NCI-H2171 (cell line): ENCODE measurements at regions not wholly inside any gene's neighbourhood (a gene's known extent, or its start where the extent isn't known, plus 50 kb on each side); places are given as distances from the start of the nearest gene placed in this dataset.

Experiments
- DNase-seq: peaks from one replicate; lab custom pipeline; 2025; lab: John Stamatoyannopoulos, UW

DNA sequence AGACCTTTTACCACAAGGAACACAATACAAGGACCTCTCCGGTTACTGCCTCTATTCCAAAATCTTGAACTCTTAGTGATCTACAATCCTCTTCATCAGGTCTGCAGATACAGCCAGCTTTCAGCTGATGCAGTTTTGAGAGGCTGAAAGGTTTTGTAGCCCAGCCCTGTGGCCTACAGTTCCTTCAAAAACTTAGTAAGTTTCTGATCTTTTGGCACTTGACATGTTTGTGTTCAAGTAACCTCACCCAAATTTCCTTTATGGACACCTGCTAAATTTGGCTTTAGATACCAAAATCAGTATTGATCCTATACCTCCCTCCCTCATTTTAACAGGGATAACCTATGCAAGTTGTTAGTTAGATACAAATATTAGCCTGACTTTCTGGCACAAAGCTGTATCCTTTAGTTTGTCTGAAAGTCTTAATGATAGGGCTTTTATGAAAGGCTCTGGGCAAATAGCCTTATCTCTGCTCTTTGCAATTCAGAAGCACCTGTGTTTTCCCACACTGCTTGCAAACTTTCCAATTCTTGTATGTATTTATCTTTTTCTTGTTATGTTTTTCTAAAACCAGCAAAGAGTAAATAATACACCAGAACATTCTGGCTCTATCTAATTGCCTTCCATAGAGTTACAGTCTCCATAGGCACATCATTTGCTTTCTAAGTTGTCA is 650.5 kb upstream of the KLHL29 start:
- DNase-seq = no peak

DNA sequence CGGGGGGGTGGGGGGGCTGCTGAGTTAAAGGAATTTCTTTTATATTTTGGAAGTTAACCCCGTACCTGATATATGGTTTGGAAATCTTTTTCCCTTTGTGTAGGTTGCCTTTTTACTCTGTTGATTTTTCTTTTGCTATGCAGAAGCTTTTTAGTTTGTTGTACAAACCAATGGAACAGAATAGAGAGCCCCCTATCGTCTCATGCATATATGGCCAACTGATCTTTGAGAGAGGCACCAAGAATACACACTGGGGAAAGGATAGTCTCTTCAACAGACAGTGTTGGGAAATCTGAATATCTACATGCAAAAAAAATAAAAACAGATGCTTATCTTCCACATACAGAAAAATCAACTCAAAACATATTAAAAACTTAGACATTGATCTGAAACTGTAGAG is 647.8 kb upstream of the KLHL29 start:
- DNase-seq = no peak

DNA sequence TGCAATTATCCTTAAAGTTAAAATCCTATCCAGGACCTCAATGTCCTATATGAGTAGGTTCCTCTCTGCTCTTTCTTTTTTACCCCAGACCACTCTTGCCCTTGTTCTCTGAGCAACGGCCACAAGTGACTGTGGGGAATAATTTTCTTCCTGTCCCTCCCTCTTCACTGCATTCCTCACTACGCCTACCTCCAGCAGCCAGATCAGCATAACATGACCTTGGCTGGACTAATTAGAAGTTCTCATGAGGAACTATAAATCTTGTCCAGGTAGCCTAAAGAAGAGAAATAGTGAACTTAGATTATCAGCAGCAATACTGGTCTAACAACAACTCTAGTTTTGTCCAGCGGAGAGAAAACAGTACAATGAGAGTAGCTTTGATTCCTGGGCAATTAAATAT is 643.8 kb upstream of the KLHL29 start:
- no peak for DNase-seq

DNA sequence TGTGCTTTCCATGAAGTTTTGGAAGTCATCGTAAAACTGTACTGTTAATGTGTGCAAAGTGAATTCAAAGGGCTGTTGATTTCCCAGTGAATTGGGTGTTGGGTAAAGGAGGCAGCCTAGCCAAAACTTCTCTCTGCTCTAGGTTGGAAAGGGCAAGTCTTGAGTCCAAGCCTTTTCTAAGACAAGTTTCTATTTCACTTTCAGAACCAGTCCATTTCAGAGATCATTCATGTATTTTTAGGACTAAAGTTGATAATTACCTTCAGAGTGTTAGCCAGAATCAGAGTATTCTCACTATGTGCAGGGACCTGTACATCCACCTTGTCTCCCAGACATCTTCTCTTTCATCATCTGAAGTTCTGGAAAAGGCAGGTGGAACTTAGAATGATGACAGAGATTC is 636.1 kb upstream of the KLHL29 start:
- DNase-seq = no peak

DNA sequence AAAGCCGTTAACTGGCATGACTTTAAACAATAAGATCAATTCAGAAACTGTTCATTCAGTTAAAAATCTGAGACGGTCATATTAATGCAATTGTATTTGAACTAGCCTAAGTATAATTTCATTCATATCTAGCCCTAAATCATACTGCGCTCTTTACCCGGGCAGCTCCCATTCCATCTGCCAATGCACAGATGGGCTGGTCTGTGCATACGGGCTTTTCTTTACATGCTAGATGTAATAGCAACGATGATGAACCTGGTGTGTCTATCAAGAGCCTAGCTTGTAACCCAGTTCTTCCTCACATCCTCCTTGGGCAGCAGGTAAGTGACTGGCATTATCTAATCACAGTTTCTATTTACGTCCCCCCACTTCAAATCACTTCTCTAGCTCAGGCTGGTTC is 631.5 kb upstream of the KLHL29 start:
- DNase-seq = peak; percentile 83

DNA sequence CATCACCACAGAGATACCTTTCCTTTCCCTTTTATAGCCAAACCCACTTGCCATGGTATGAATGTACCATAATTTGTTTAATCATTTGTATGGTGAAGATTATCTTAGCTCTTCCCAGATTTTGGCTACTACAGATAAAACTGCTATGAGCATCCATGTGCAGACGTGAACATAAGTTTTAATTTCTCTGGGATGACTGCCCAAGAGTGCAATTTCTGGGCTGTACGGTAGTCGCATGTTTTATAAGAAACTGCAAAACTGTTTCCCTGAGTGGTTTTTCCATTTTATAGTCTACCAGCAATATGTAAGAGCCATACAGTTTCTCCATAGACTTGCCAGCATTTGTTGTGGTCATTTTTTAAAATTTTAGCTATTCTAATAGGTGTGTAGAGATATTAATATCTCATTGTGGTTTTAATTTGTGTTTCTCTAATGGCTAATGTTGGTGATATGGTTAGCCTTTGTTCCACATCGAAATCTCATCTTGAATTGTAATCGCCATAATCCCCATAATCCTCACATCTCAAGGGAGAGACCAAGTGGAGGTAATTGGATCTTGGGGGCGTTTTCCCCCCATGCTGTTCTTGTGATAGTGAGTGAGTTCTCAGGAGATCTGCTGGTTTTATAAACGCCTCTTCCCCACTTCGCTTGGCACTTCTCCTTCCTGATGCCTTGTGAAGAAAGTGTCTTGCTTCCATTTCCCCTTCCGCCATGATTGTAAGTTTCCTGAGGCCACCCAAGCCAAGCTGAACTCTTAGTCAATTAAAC is 628.5 kb upstream of the KLHL29 start:
- no peak for DNase-seq

DNA sequence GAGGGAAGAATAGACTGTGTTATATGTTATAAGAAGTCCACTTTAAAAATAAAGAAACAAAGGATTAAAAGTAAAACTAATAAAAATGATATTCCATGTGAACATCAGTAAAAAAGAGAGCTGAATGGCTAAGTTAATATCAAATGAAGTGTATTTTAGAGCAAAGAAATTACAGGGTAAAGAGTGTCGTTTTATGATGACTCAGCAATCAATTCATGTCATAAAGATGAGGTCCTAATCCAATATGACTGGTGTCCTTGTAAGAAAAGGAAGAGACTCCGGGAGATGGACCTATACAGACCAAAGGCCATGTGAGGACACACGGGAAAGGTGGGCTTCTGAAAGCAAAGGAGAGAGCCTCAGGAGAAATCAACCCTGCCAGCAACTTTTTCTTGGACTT is 615.5 kb upstream of the KLHL29 start:
- DNase-seq = no peak

DNA sequence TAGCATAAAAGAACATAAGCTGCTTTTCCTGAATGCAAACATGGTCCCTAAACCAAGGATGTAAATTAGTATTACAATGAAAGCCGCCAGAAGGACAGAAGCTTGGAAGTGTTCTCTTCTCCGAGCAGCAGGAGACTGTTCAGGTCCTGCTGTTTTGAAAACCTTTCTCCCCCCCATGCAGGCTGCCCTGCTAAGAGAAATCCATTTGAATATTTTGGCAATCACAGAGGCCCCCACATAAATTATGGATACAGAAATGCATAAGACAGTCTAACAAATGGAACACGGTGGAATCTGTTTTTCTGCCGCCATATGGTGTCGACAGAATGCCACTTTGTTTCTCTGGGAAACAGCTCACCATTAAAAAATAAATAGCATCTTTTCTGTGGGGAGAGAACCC is 600.4 kb upstream of the KLHL29 start:
- peak; percentile 69 for DNase-seq

DNA sequence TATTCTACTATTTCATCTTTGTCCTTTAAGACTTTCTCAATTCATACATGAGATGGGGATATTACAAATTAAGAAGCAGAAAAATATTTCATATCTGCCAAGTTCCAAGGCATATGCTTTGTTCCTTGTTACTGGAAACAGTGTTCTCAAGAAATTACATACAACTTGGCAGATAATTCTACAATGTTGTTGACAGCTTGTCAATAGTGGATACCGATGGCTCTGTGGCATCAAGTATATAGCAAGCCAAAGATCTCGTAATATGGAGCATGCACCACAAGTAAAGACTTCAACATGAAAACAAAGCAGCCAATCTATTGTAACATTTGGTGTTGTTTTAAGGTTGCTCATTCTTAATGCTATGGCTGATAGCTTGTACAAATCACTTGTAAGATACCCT is 598.2 kb upstream of the KLHL29 start:
- no peak for DNase-seq

DNA sequence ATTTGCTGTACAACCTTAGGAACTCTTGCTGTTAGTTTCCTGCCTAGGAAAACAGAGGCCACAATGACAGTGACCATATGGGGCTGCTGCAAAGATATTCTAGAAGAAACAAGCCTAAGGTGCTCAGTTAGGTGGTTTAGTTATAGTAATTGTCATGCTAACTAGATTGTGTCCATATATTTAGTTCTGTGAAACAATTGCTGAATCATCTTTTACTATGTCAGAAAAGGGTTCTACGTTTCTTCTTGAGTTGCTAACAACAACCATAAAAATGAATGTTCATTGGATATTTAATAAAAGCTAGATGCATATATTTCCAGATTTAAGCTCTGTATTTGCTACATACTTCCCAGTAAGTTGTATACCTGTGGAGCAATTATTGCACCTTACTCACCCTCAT is 597.2 kb upstream of the KLHL29 start:
- DNase-seq = no peak

DNA sequence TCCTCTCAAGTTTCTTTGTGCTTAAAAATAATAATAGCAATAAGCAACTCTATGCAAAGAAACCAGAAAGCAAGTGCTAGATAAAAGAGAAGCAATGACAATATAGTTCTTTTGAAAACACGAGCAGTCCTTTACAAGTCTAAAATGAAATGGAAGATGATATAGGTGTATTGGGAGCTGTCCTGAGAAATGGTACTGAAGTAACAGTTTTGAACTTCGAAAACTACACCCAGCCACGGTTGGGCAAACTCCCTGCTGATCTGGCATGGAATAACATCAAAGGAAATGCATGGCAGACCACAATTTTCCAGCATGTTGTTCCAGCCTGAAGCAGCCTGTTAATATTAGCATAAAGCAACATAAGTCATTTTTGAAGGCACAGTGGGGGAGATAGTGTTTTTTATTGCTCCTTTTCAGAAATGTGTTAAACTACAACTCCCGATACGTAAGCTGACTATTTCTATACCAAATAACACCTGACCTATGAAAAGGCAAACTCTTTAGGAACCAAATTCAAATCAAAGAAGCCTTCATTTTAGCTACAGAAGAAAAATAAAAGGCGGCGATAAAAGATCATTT is 596.1 kb upstream of the KLHL29 start:
- DNase-seq = no peak

DNA sequence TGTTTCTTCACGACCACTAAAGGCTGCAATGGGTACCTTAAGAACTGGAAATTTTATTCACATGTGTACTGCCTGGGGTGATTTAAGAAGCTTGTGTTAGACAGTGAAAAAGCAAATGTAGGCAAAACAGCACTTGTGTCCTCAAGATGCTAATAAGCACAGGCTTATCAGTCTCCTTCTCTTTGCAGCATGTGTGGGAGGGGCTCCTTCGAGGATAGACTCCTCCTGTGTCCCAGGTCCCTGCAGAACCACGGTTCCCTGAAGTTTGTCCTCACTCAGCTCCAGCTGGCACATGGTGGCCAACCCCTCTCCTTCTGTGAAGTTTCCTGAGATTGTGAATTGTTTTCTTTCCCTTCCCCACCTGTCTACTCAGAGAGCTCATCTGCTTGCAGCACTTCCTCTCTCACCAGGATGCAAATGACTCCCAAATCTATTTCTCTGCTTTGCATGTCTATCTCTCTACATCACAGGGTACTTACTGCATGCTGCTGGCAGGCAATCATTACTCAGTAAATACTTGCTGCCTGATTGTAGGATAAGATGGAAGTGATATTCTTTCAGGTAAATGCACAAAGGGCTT is 589.6 kb upstream of the KLHL29 start:
- no peak for DNase-seq

DNA sequence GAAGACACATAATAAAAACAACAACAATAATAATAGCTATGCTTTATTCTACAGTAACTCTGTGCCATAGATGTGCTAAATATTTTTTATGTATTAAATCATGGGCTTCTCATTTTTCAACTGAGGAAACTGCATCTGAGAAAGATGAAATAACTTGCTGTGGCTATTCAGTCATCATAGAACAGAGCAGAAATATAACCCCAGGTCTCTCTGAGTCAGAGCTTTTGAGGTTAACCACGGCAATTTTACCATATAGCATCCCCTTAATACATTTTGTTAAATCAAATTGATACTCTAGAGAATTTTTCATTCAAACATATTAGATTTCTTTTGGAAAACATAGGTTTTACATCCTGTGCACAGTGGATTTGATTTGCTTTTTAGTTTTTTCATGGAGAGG is 586.6 kb upstream of the KLHL29 start:
- DNase-seq = no peak

DNA sequence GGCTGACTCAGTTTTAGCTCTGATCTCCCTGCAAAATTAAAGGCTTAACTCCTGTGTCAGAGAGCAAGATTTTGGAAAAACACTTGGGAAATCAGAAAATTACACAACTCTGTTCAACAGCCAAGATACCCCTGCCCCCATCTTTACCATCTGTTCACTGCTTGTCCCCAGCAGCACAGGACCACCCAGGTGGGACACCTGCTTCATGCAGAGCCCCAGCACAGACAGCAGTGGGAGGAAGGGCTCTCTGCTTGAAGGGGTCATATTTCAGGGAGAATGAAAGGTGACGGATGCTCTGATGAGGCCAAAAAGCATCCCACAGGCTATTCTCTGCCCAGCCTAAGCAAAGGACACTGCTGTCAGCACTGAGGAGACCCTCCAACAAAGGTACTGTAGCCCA is 584.6 kb upstream of the KLHL29 start:
- DNase-seq = peak; percentile 87

DNA sequence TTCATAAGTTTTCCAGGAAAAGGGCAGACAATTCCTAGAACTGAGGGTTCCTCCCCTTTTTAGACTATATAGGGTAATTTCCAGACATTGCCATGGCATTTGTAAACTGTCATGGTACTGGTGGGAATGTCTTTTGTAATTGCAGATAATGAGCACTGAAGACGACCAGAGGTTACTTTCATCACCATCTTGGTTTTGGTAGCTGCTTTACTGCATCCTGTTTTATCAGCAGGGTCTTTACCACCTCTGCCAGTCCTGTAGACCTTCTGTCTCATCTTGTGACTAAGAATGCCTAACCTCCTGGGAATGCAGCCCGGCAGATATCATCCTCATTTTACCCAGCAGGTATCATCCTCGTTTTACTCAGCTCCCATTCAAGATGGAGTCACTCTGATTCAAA is 583.9 kb upstream of the KLHL29 start:
- DNase-seq = no peak

DNA sequence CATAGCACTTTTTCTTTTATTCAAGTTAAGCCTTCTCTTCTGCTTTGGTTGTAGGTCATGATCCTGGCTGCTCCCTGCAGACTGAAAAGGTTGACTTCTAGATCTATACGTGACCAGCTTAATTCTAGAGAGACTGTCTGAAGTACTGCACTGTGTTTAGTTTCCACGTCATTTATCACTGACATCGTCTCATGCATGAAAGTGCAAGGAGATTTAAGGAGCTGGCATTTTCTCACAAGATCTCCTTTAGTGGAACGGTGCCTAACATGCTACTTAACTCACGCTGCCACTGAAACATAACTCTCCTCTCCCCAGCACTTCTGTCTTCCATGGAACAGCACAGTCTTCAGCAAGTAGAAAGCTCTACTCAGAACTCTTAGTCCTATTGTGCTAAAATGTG is 583.0 kb upstream of the KLHL29 start:
- DNase-seq = peak; percentile 22

DNA sequence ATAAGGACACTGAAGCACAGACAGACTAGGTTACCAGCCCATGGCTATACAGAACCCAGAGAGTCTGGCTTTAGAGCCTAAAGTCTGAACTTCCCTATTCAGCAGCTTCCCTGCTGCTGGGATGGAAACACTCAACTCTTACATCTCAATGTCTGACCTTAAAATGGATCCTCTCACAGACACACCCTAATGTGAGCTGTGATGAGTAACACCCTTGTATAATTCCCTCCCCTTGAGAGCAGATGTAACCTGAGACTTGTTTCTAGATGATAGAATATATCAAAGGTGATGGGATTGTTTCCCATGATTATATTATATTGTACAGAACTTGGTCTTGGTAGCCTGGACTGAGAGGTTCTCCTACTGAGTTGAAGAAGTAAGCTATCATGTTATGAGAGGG is 577.1 kb upstream of the KLHL29 start:
- no peak for DNase-seq

DNA sequence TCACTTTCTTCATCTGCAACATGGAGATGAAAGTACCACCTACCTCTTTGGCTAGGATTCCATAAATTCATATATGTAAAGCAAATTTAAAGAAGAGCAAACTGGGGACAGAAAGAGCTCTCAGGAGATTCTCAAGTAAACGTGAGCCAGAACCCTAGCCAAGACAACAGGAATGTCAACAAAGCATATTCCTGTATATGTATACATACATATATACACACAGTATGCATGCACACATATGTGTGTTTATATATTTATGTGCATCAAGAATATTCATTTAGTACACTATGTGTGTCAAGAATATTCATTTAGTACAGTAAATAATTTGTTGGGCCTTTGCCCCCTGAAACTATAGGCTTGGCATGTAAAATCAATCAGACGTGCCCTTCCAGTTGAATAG is 574.4 kb upstream of the KLHL29 start:
- DNase-seq = no peak

DNA sequence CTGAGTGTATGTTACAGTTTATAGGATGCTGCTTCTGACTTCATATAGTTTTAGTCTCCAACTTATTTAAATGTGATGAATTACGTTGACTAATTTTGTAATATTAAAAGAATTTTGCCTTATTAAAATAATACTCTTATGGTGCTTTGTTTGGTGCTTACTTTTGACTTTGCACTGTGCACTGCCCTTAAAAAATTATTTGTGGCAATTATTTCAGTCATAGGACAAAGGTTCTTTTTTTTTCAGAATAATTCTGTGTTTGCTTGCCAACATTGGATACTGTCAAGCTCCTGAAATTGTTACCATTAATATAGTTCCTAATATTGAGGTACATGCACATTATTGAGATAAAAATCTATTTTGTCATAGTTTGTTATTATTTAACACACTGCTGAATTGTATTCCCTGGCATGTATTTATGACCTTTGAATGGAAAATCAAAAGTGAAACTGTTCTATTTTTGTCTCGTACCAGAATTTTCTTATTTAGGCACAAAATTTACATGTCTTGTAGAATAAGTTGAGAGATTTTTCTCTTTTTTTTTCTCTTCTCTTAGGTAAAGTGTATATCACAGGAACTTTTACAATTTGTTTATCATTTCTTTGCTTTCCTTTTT is 572.8 kb upstream of the KLHL29 start:
- DNase-seq = no peak

DNA sequence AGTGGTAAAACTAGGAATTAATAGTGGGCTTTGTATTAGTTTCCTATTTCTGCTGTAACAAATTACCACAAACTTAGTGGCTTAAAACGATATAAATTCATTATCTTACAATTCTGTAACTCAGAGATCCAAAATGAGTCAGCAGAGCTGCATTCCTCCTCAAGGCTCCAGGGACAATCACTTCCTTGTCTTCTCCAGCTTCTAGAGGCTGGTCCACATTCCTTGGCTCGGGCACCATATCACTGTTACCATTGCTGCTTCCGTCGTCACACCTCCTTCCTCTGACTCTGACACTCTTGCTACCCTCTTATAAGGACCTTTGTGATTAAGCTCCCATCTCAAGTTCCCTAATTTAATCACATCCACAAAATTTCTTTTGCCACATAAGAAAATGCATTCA is 567.8 kb upstream of the KLHL29 start:
- no peak for DNase-seq

DNA sequence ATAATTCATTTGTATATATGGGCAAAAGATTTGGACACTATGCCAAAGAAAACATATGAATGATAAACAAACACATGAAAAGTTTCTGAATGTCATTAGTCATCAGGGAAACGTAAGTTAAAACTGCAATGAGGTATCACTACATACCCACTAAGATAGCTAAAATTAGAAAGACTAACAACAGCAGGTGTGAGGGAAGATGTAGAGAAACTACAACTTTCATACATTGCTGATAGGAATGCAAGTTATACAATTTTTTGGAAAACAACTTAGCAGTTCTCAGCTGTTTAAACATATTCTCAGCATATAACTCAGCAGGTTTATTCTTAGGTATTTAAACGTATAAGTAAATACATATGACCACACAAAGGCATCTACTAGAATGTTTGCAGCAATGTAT is 563.5 kb upstream of the KLHL29 start:
- no peak for DNase-seq

DNA sequence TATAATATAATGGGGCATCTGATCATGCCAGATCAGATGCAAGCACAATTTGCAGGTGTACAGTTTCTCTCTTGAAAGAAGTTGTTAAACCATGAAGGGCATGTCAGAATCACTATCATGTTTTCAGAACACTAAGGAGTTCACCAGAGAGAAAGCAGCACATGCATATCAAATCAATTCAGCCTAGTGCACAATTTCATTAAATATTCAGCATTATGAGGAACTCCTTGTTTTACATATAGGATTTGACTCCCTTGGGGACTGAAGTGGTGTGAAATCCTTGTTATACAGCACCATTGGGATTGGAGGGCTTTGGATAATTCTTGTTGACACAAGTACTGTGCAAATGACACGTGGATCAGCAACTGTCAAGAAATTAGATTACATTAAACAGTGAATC is 562.1 kb upstream of the KLHL29 start:
- DNase-seq = peak; percentile 50

DNA sequence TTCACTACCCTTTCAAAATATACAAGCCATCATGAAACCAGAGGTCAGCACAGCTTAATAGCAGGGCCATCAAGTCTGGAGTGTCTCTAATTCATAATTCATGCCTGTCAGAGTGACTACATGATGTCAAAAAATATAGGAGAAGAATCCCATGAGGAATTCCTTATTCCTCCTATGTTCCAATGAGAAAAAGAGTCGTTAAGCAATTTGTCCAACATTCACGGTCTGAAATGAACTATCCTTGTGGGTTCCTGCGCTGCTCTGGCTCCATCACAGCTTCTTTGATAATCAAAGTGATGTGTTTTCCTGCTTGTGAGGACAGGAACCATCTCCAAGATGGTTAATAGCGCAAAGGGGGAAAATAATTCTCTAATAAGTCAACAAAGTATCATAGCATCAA is 560.4 kb upstream of the KLHL29 start:
- DNase-seq = no peak
